BJ (cell line): ENCODE measurements at regions not wholly inside any gene's neighbourhood (a gene's known extent, or its start where the extent isn't known, plus 50 kb on each side); places are given as distances from the start of the nearest gene placed in this dataset.

Source experiments
- CTCF ChIA-PET: fragments of 350-600 bp; formaldehyde crosslinking; extraction: SDS; loops from one replicate; lab custom pipeline; 2021; ENCODE audit warnings: antibody characterized with exemption, inconsistent platforms; lab: Yijun Ruan, JAX
- POLR2A ChIA-PET: fragments of 300-600 bp; sonication (Branson Sonifier 250); formaldehyde crosslinking; extraction: SDS; loops from one replicate; lab custom pipeline; 2021; ENCODE audit warnings: antibody characterized with exemption; lab: Charles Lee
- DNase-seq: peaks from one replicate; pipeline ENCODE4 v3.0.0-alpha.2; 2011; ENCODE audit warnings: low read depth
- H3K27me3 ChIP-seq: 2 replicates; pipeline ENCODE4 v1.6.0; 2011; ENCODE audit warnings: low read length; ENCODE audit not compliant: control insufficient read depth, insufficient read depth
- H3K36me3 ChIP-seq: 2 replicates; pipeline ENCODE4 v1.5.1; 2011; ENCODE audit warnings: low read length; ENCODE audit not compliant: control insufficient read depth, insufficient read depth
- H3K4me3 ChIP-seq: 2 replicates; pipeline ENCODE4 v1.5.1; 2011; ENCODE audit warnings: low read depth, mild to moderate bottlenecking, control low read depth, low read length
- TF ChIP-seq, protein P1 (sequence below): IDR thresholded peaks from 2 replicates; pipeline ENCODE4 v1.5.1; 2011; ENCODE audit warnings: low read depth, mild to moderate bottlenecking, control low read depth, inconsistent platforms, low read length, moderate library complexity; ENCODE audit not compliant: insufficient read depth

- Histone ChIP-seq H3K4me3 (no peak overlapping the region), H3K27me3 (no peaks in the 10 kb centered on the region), H3K36me3 (peaks cover 6% of the 10 kb centered on the region)
- ChIA-PET POLR2A (no interaction called here), CTCF (no interaction called here)
- TF ChIP-seq, protein P1, sequence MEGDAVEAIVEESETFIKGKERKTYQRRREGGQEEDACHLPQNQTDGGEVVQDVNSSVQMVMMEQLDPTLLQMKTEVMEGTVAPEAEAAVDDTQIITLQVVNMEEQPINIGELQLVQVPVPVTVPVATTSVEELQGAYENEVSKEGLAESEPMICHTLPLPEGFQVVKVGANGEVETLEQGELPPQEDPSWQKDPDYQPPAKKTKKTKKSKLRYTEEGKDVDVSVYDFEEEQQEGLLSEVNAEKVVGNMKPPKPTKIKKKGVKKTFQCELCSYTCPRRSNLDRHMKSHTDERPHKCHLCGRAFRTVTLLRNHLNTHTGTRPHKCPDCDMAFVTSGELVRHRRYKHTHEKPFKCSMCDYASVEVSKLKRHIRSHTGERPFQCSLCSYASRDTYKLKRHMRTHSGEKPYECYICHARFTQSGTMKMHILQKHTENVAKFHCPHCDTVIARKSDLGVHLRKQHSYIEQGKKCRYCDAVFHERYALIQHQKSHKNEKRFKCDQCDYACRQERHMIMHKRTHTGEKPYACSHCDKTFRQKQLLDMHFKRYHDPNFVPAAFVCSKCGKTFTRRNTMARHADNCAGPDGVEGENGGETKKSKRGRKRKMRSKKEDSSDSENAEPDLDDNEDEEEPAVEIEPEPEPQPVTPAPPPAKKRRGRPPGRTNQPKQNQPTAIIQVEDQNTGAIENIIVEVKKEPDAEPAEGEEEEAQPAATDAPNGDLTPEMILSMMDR = no peak
- DNase-seq = no peak
These were observed 102.4 kb downstream of the RPL27A start for GRCh38 chr11:8784954-8785353.

GRCh38 chr11:8785457-8785856, 102.9 kb downstream of the RPL27A start:
- POLR2A ChIA-PET = no interaction called here
- H3K36me3 ChIP-seq = peaks cover 5% of the 10 kb centered on the region
- H3K27me3 ChIP-seq = no peaks in the 10 kb centered on the region
- DNase-seq = no peak
- H3K4me3 ChIP-seq = no peak overlapping the region
- TF ChIP-seq, protein P1 = no peak
- CTCF ChIA-PET = interaction anchor here (1.4 kb wide), 1 partner anchor 10 kb away, joined by 4 read pairs; no protein-coding TSS in a partner anchor

DNA sequence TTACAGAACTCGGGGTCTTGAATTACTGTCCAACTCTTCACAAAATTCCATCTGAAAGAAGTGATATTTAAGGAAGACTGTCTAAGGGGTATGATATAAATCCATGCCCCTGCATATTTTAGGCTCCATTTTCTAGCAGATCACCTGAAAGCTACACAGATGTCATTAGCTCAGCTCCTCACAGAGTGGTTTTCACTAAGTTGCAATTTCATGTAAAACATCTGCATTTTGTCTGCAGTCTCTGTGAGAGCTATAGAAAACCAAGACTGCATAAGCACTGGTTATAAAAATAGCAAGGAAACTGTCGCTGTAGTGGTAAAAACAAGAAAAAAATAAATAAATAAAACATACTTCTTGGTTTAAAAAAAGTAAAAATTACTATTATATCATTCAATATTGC, 103.4 kb downstream of the RPL27A start:
- Histone ChIP-seq H3K36me3 (peaks cover 5% of the 10 kb centered on the region), H3K27me3 (no peaks in the 10 kb centered on the region), H3K4me3 (no peak overlapping the region)
- DNase-seq = no peak
- ChIA-PET CTCF (interaction anchor here (0.8 to 2.1 kb wide), 5 partner anchors 8 to 22 kb away, joined by 3 to 10 read pairs (median 4); no protein-coding TSS in a partner anchor), POLR2A (no interaction called here)
- TF ChIP-seq, protein P1 = no peak

DNA sequence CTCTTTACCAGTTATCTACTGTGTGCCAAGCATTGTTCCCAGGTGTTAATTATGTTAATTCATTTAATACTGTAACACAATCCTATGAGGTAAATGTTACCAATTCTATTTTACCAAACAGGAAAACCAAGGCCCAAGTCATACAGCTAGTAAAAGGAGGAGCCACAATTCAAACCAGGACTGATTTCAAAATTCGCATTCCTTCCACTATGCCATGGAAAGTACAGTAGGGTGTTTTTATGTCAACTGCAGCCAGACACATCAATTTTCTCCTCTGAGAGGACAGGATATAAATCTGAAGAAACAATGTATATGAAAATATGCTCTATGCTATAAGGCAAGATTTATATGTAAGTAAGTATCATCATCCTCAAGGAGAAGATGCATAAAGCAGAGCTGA, 104.3 kb downstream of the RPL27A start:
- TF ChIP-seq, protein P1 = peak; percentile 29
- Histone ChIP-seq H3K27me3 (no peaks in the 10 kb centered on the region), H3K4me3 (no peak overlapping the region), H3K36me3 (peaks cover 5% of the 10 kb centered on the region)
- ChIA-PET POLR2A (no interaction called here), CTCF (interaction anchor here (0.6 to 2.1 kb wide), 9 partner anchors 9 to 173 kb away, joined by 3 to 10 read pairs (median 3); no protein-coding TSS in a partner anchor)
- no peak for DNase-seq

- CTCF ChIA-PET = interaction anchor here (0.6 to 2.1 kb wide), 8 partner anchors 9 to 143 kb away, joined by 3 to 10 read pairs (median 4); no protein-coding TSS in a partner anchor
- H3K27me3 ChIP-seq = no peaks in the 10 kb centered on the region
- no peak overlapping the region for H3K4me3 ChIP-seq
- no peak for DNase-seq
- POLR2A ChIA-PET = interaction anchor here (0.7 kb wide), 1 partner anchor 98 kb away, joined by 3 read pairs; no protein-coding TSS in a partner anchor
- TF ChIP-seq, protein P1 = no peak
- peaks cover 5% of the 10 kb centered on the region for H3K36me3 ChIP-seq
These were observed 104.8 kb downstream of the RPL27A start for GRCh38 chr11:8787372-8787771.
